Activated T-helper 1 cell treated with anti-CD3 and anti-CD28 coated beads, Interleukin-2, amount 50 U/mL, for 16 hours (primary cell): ENCODE measurements at regions not wholly inside any gene's neighbourhood (a gene's known extent, or its start where the extent isn't known, plus 50 kb on each side); places are given as distances from the start of the nearest gene placed in this dataset.
"Not testable (repeated sequence)": the region's sequence is repeated elsewhere in the genome, so short reads cannot be mapped to it uniquely, and the experiment has no call there.

Experiments
- DNase-seq, 2 donors: peaks; one replicate each; pipeline ENCODE4 v3.0.0-alpha.2; 2020; ENCODE audit warnings: low read depth in 1 of 2, low spot score in 1 of 2

DNA sequence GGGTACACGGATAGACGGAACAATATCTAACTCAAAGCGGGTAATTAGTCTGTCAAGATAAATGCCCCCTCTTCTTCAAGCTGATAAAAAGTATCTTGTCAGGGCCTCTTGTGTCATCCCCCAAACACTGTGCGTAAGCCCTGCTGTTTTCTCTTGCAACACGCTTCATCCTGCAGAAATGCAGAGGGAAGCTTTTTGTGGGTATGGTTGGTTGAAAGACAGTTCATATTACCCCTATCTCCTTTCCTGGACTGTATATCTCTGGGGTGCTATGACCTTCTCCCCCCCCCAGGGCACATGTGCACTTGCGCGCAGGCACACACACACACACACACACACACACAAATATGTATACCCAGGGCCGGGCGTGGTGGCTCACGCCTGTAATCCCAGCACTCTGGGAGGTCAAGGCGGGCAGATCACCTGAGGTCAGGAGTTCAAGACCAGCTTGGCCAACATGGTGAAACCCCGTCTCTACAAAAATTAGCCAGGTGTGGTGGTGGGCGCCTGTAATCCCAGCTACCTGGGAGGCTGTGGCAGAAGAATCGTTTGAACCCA, 143.6 kb upstream of the CITED2 start:
- DNase-seq, result not testable (repeated sequence)

- no peak for DNase-seq
Observed at GRCh38 chr6:139515511-139515910, 141.1 kb upstream of the CITED2 start.

- DNase-seq, result no peak
Observed at GRCh38 chr6:139514819-139515218, 140.4 kb upstream of the CITED2 start.

DNA sequence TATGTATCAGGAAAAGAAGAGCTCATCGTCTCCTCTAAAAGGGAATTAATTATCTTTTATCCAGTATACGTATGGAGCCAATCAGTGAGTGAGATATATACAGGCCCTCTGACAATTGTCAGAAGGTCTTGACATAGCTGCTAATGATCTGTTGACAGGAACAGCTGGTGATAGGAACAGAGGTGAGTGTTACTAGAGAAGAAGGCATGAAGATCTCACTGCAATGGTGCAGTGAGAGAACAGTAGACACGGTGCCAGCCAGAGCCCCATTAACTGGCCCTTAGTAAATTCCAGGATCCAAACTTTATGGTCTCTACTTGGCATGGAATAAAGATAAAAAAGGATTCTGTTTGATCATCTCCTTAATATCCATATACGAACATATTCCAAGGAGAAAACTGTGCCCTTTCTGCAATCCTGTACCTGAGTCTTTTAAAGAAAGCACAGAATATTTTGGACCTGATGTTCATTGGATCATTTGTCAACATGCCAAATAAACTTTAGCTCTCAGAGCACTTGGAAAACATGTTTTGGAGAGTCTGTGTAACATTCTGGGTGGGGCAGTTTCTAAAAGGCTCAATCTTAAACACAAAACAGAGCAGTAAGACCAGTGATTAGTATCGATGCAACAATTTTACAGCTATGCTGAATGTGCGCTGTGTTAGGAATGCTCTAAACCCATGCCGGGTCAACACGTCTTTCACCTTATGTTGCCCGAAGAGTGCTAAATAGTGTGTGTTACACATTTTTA, 135.8 kb upstream of the CITED2 start:
- DNase-seq, result no peak

GRCh38 chr6:139509167-139509566, 134.7 kb upstream of the CITED2 start:
- no peak for DNase-seq

DNA sequence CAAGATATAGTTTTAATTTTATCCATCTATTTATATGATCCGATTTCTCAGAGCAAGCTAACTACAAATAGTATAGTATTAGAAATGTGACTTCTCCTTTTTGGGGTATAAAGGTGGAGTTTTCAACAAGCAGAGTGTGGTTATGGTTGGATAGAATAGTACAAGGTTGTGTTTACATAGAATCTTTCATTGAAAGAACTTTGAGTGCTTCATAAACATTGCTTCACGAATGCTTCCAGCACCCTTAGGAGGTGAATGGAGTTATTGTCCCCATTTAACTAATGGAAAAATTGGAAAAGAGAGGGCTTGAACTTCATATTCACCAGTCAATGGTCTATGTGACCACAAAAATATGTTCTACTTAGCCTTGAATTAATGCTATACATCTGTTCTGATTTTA, 134.1 kb upstream of the CITED2 start:
- no peak for DNase-seq

- no peak for DNase-seq
Observed at GRCh38 chr6:139508023-139508422, 133.6 kb upstream of the CITED2 start.

GRCh38 chr6:139500977-139501376, 126.5 kb upstream of the CITED2 start:
- DNase-seq, result no peak

DNA sequence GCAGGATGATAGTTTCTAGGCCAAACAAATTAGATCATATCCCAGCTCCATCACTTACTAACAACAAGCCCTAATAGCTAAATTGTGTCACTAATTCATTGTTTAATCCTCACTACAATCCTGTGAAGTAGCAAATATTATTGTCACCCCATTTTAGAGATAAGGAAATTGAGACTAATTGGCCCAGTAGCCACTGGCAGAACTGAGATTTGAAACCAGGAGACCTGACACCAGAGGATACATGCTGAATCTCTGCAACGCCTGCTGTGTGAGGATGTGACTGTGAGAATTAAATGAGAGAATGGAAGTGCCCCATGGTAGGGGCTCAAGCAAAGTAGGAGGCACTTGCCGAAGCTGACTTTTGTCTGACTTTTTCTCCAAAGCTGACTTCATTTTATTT, 124.3 kb upstream of the CITED2 start:
- DNase-seq, result no peak

GRCh38 chr6:139497345-139497961, 123.0 kb upstream of the CITED2 start:
- no peak for DNase-seq

GRCh38 chr6:139496654-139497344, 122.4 kb upstream of the CITED2 start:
- DNase-seq, result no peak

- DNase-seq, result no peak
Observed at GRCh38 chr6:139494376-139494990, 120.0 kb upstream of the CITED2 start.

- DNase-seq, result no peak
Observed at GRCh38 chr6:139490482-139490881, 116.0 kb upstream of the CITED2 start.

- DNase-seq, result no peak
Observed at GRCh38 chr6:139486476-139486799, 112.0 kb upstream of the CITED2 start.

DNA sequence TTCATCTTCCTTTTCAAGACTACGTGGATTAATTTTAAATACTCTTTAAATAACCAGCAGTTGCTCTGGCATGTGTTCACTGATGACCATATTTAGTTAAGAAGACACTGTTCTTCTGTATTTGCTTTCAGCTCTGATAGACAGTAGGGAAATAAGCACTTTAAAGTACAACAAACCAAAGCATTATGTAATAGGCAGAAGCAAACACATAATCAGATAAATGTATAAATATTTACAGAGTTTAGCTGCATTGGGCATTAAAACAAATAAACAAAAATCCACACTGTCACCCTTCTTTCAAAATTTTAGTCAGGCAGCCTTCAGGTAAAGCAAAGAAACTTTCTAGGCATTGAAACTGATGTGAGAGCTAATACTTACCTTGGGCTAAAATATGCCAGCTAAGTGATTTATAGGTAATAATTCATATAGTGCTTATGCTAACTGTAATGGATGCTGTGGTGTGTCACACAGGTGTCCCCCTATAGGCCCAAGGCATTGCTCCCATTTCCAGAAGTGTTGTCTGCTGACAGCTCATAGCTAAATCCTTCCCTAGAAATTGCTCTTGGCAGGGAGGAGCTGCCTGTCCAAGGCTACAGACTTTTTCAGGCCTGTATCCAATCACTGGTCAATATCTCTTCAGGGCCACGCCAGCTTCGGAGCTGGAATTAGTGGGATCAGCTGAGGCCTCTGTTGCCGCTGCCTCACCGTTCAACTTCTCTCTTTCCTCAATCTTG, 111.5 kb upstream of the CITED2 start:
- no peak for DNase-seq

DNA sequence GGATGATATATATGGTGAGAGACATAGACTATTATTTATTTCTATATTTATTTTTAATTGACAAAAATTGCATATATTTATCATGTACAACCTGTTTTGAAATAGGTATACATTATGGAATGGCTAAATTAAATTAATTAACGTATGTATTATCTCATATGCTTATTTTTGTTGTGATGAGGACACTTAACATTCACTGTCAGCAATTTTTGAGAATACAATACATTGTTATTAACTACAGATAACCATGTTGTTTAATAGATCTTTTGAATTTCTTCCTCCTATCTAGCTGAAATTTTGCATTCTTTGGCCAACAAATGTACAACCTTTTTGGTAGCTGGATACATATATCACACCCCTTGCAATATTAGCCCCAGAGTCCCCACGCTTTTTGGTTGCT, 110.7 kb upstream of the CITED2 start:
- no peak for DNase-seq

GRCh38 chr6:139483079-139483478, 108.6 kb upstream of the CITED2 start:
- DNase-seq, result no peak

DNA sequence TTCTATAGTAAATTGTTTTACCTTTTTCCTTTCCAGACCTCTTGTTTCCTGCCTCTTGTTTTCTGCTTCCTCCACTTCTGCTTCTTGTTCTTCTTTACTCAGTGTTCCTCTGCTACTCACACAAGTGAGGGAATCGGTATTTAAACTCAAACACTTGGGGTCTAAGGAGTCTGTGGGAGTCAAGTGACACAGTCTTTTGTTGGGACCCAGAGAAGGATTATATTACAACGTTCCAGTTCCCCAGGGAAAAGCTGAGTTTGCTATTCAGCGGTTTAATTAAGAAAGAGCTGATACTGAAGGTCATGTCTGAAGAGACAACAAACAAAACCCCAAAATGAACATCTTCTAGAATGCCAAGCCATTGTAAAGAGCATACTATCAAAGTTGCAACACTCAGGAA, 107.8 kb upstream of the CITED2 start:
- DNase-seq, result no peak

- DNase-seq, result no peak
Observed at GRCh38 chr6:139480356-139481165, 106.1 kb upstream of the CITED2 start.
